ENCODE measurements at regions not wholly inside any gene's neighbourhood (a gene's known extent, or its start where the extent isn't known, plus 50 kb on each side); places are given as distances from the start of the nearest gene placed in this dataset.

DNA sequence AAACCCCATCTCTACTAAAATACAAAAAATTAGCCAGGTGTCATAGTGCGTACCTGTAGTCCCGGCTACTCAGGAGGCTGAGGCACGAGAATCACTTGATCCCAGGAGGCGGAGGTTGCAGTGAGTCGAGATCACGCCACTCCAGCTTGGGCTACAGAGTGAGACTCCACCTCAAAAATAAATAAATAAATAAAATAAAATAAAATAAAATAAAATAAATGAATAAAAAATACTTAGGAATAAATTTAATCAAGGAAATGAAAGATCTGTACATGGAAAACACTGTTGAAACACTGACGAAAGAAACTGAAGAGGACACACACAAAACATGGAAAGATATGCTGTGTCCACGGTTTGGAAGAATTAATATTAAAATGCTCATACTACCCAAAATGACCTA is 56.5 kb upstream of the ASPRV1 start:
- TF ChIP-seq ZFP30 (CRISPR knock-in tag; IDR thresholded peaks at IDR 0.05) (no peak), PPARA (CRISPR knock-in tag; IDR thresholded peaks at IDR 0.05; ENCODE audit: borderline replicate concordance) (no peak), OSR1 (CRISPR knock-in tag; IDR thresholded peaks at IDR 0.05) (no peak)
- TF ChIP-seq, protein P1, sequence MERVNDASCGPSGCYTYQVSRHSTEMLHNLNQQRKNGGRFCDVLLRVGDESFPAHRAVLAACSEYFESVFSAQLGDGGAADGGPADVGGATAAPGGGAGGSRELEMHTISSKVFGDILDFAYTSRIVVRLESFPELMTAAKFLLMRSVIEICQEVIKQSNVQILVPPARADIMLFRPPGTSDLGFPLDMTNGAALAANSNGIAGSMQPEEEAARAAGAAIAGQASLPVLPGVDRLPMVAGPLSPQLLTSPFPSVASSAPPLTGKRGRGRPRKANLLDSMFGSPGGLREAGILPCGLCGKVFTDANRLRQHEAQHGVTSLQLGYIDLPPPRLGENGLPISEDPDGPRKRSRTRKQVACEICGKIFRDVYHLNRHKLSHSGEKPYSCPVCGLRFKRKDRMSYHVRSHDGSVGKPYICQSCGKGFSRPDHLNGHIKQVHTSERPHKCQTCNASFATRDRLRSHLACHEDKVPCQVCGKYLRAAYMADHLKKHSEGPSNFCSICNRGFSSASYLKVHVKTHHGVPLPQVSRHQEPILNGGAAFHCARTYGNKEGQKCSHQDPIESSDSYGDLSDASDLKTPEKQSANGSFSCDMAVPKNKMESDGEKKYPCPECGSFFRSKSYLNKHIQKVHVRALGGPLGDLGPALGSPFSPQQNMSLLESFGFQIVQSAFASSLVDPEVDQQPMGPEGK (CRISPR knock-in tag; IDR thresholded peaks at IDR 0.05; ENCODE audit: borderline replicate concordance): no peak

Measured in SK-N-SH treated with all-trans-retinoic acid at 6 μM for 48 hours (cell line).